Activated CD4-positive, alpha-beta T cell treated with anti-CD3 and anti-CD28 coated beads, Interleukin-10, Interleukin-2, amounts not matched to agents 100 ng/mL and 50 ng/mL, durations not matched to agents 16 hours and 8 hours (primary cell): ENCODE measurements at regions not wholly inside any gene's neighbourhood (a gene's known extent, or its start where the extent isn't known, plus 50 kb on each side); places are given as distances from the start of the nearest gene placed in this dataset.

Experiments
- DNase-seq: peaks from one replicate; pipeline ENCODE4 v3.0.0-alpha.2; 2020

- DNase-seq = no peak
Measured at GRCh38 chr3:29070959-29071634, 209.8 kb upstream of the RBMS3 start.

- no peak for DNase-seq
Measured at GRCh38 chr3:29072611-29073010, 208.3 kb upstream of the RBMS3 start.

- no peak for DNase-seq
Measured at GRCh38 chr3:29077356-29077755, 203.5 kb upstream of the RBMS3 start.

- no peak for DNase-seq
Measured at GRCh38 chr3:29079358-29079757, 201.5 kb upstream of the RBMS3 start.

- DNase-seq = no peak
Measured at GRCh38 chr3:29080967-29081366, 199.9 kb upstream of the RBMS3 start.

- no peak for DNase-seq
Measured at GRCh38 chr3:29083081-29083480, 197.8 kb upstream of the RBMS3 start.

GRCh38 chr3:29083676-29084075, 197.2 kb upstream of the RBMS3 start:
- no peak for DNase-seq

- no peak for DNase-seq
Measured at GRCh38 chr3:29088579-29088978, 192.3 kb upstream of the RBMS3 start.

- no peak for DNase-seq
Measured at GRCh38 chr3:29090912-29091597, 189.8 kb upstream of the RBMS3 start.

GRCh38 chr3:29091599-29092189, 189.2 kb upstream of the RBMS3 start:
- DNase-seq = no peak

GRCh38 chr3:29092348-29092747, 188.5 kb upstream of the RBMS3 start:
- no peak for DNase-seq

- DNase-seq = no peak
Measured at GRCh38 chr3:29099296-29099695, 181.6 kb upstream of the RBMS3 start.

- no peak for DNase-seq
Measured at GRCh38 chr3:29099775-29100174, 181.1 kb upstream of the RBMS3 start.

GRCh38 chr3:29100292-29100691, 180.6 kb upstream of the RBMS3 start:
- no peak for DNase-seq

GRCh38 chr3:29128001-29128400, 152.9 kb upstream of the RBMS3 start:
- DNase-seq = no peak

GRCh38 chr3:29137601-29138000, 143.3 kb upstream of the RBMS3 start:
- peak; percentile 33 for DNase-seq

- DNase-seq = no peak
Measured at GRCh38 chr3:29138171-29138570, 142.7 kb upstream of the RBMS3 start.

GRCh38 chr3:29140666-29141065, 140.2 kb upstream of the RBMS3 start:
- no peak for DNase-seq

- DNase-seq = no peak
Measured at GRCh38 chr3:29141197-29141917, 139.5 kb upstream of the RBMS3 start.

GRCh38 chr3:29141918-29142275, 139.0 kb upstream of the RBMS3 start:
- no peak for DNase-seq

- DNase-seq = no peak
Measured at GRCh38 chr3:29143151-29143550, 137.7 kb upstream of the RBMS3 start.

GRCh38 chr3:29144361-29144760, 136.5 kb upstream of the RBMS3 start:
- DNase-seq = no peak

GRCh38 chr3:29144807-29145206, 136.1 kb upstream of the RBMS3 start:
- DNase-seq = no peak

GRCh38 chr3:29145360-29145759, 135.5 kb upstream of the RBMS3 start:
- DNase-seq = no peak
